K562 (cell line): ENCODE measurements at regions not wholly inside any gene's neighbourhood (a gene's known extent, or its start where the extent isn't known, plus 50 kb on each side); places are given as distances from the start of the nearest gene placed in this dataset.

Source experiments
- C11orf30 ChIP-seq: fragments of 450-650 bp; IDR thresholded peaks from 2 replicates; pipeline ENCODE4 v1.6.1; 2016; ENCODE audit warnings: low read depth, mild to moderate bottlenecking
- CBFB ChIP-seq: sonication (generic); formaldehyde crosslinking; IDR thresholded peaks from 2 replicates; pipeline ENCODE4 v1.4.0; 2020; ENCODE audit warnings: mild to moderate bottlenecking, missing genetic modification reagents
- ELF4 ChIP-seq: fragments of 450-650 bp; formaldehyde crosslinking; IDR thresholded peaks from 2 replicates; pipeline ENCODE4 v1.4.0; 2022; ENCODE audit warnings: missing genetic modification characterization
- HCFC1 ChIP-seq: IDR thresholded peaks from 2 replicates; pipeline ENCODE4 v1.6.1; 2012; ENCODE audit warnings: low read depth, low read length, improper control_type of control experiment
- KDM4B ChIP-seq, 2 experiments: fragments of 450-650 bp in 1 of 2; sonication (generic) in 1 of 2; IDR thresholded peaks; 2 replicates each; pipeline ENCODE4 v1.6.1; 2016 to 2017; ENCODE audit warnings: borderline replicate concordance in 2 of 2, antibody characterized with exemption in 1 of 2, low read depth in 1 of 2, mild to moderate bottlenecking in 1 of 2
- MCM7 ChIP-seq, 2 experiments: fragments of 450-650 bp; IDR thresholded peaks; 2 replicates each; pipeline ENCODE4 v1.6.1; 2016 to 2018
- RBM34 ChIP-seq: fragments of 200-400 bp; formaldehyde crosslinking; IDR thresholded peaks from 2 replicates; pipeline ENCODE4 v1.6.1; 2018; ENCODE audit warnings: low read length, borderline replicate concordance; ENCODE audit not compliant: insufficient read depth
- U2AF1 ChIP-seq: fragments of 200-400 bp; formaldehyde crosslinking; optimal IDR thresholded peaks from 2 replicates; pipeline ENCODE3; 2017; ENCODE audit warnings: mild to moderate bottlenecking, low read depth, low read length, moderate library complexity
- ZNF212 ChIP-seq: fragments of 450-650 bp; formaldehyde crosslinking; IDR thresholded peaks from 2 replicates; pipeline ENCODE4 v1.4.0; 2020; ENCODE audit warnings: mild to moderate bottlenecking
- ZNF239 ChIP-seq: fragments of 250-450 bp; sonication (Bioruptor Pico); IDR thresholded peaks from 2 replicates; pipeline ENCODE4 v1.4.0; 2020; ENCODE audit warnings: mild to moderate bottlenecking
- TF ChIP-seq, protein P1 (sequence below), 2 experiments: fragments of 450-650 bp; formaldehyde crosslinking in 1 of 2; IDR thresholded peaks; 2 replicates each; pipeline versions ENCODE4 v1.4.0 to v1.6.1; 2014 to 2020; ENCODE audit warnings: mild to moderate bottlenecking in 2 of 2, borderline replicate concordance in 1 of 2, low read depth in 1 of 2
- TF ChIP-seq, protein P2 (sequence below): sonication (generic); IDR thresholded peaks from 2 replicates; pipeline ENCODE4 v1.6.1; 2016
- TF ChIP-seq, protein P3 (sequence below), 2 experiments: fragments of 450-650 bp; IDR thresholded peaks; 2 replicates each; pipeline ENCODE4 v1.6.1; 2016

DNA sequence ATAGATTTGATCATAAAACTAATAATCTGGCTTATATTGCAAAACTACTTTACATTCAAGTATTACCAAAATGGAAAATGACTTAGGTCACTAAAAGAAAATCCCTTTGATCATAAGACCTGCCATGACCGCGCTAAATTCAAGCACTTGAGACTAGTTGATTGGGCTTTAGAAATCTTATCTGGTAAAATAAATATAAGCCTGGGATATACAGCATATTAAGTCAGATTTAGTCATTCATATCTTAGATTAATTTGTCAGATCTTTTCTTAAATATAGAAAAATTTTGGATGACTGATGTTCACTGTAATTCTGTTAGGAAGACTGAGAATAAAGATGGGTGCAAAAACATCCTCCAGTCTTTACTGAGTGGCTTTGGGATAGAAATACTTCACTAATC, 450.0 kb downstream of the HTR7 start (continued):
- TF ChIP-seq, protein P1, sequence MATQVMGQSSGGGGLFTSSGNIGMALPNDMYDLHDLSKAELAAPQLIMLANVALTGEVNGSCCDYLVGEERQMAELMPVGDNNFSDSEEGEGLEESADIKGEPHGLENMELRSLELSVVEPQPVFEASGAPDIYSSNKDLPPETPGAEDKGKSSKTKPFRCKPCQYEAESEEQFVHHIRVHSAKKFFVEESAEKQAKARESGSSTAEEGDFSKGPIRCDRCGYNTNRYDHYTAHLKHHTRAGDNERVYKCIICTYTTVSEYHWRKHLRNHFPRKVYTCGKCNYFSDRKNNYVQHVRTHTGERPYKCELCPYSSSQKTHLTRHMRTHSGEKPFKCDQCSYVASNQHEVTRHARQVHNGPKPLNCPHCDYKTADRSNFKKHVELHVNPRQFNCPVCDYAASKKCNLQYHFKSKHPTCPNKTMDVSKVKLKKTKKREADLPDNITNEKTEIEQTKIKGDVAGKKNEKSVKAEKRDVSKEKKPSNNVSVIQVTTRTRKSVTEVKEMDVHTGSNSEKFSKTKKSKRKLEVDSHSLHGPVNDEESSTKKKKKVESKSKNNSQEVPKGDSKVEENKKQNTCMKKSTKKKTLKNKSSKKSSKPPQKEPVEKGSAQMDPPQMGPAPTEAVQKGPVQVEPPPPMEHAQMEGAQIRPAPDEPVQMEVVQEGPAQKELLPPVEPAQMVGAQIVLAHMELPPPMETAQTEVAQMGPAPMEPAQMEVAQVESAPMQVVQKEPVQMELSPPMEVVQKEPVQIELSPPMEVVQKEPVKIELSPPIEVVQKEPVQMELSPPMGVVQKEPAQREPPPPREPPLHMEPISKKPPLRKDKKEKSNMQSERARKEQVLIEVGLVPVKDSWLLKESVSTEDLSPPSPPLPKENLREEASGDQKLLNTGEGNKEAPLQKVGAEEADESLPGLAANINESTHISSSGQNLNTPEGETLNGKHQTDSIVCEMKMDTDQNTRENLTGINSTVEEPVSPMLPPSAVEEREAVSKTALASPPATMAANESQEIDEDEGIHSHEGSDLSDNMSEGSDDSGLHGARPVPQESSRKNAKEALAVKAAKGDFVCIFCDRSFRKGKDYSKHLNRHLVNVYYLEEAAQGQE (IDR thresholded peaks at IDR 0.05; ENCODE audit: borderline replicate concordance), result no peak
- TF ChIP-seq, protein P1 (CRISPR knock-in tag; IDR thresholded peaks at IDR 0.05; ENCODE audit: low read depth), result no peak
- TF ChIP-seq U2AF1 (no peak), KDM4B (IDR thresholded peaks at IDR 0.05; ENCODE audit: borderline replicate concordance in 2 of 2, low read depth in 1 of 2) (no peak), C11orf30 (no peak), MCM7 (IDR thresholded peaks at IDR 0.05) (no peak), RBM34 (no peak), ELF4 (no peak), ZNF212 (CRISPR knock-in tag) (no peak), HCFC1 (no peak), ZNF239 (CRISPR knock-in tag) (no peak), CBFB (CRISPR knock-in tag) (no peak)
- TF ChIP-seq, protein P2, sequence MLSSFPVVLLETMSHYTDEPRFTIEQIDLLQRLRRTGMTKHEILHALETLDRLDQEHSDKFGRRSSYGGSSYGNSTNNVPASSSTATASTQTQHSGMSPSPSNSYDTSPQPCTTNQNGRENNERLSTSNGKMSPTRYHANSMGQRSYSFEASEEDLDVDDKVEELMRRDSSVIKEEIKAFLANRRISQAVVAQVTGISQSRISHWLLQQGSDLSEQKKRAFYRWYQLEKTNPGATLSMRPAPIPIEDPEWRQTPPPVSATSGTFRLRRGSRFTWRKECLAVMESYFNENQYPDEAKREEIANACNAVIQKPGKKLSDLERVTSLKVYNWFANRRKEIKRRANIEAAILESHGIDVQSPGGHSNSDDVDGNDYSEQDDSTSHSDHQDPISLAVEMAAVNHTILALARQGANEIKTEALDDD, result no peak
- TF ChIP-seq, protein P3, sequence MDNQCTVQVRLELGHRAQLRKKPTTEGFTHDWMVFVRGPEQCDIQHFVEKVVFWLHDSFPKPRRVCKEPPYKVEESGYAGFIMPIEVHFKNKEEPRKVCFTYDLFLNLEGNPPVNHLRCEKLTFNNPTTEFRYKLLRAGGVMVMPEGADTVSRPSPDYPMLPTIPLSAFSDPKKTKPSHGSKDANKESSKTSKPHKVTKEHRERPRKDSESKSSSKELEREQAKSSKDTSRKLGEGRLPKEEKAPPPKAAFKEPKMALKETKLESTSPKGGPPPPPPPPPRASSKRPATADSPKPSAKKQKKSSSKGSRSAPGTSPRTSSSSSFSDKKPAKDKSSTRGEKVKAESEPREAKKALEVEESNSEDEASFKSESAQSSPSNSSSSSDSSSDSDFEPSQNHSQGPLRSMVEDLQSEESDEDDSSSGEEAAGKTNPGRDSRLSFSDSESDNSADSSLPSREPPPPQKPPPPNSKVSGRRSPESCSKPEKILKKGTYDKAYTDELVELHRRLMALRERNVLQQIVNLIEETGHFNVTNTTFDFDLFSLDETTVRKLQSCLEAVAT (IDR thresholded peaks at IDR 0.05), result no peak
